Endodermal cell (in vitro differentiated cells): ENCODE measurements at regions not wholly inside any gene's neighbourhood (a gene's known extent, or its start where the extent isn't known, plus 50 kb on each side); places are given as distances from the start of the nearest gene placed in this dataset.

Experiments
- DNase-seq: peaks from one replicate; pipeline ENCODE4 v3.0.0-alpha.2; 2017
- H3K27ac ChIP-seq: 2 replicates; pipeline ENCODE4 v1.5.1; 2013; ENCODE audit warnings: mild to moderate bottlenecking, low read depth, low read length, moderate library complexity
- H3K27me3 ChIP-seq: 2 replicates; pipeline ENCODE4 v1.6.1; 2013; ENCODE audit warnings: mild to moderate bottlenecking, low read length, moderate library complexity; ENCODE audit not compliant: insufficient read depth, control insufficient read depth, poor library complexity, severe bottlenecking
- H3K36me3 ChIP-seq: 2 replicates; pipeline ENCODE4 v1.7.0; 2013; ENCODE audit warnings: mild to moderate bottlenecking, low read length, moderate library complexity; ENCODE audit not compliant: control insufficient read depth, insufficient read depth
- H3K4me1 ChIP-seq: one replicate; pipeline ENCODE4 v1.7.0; 2013; ENCODE audit warnings: low read length; ENCODE audit not compliant: control insufficient read depth, insufficient read depth
- H3K4me3 ChIP-seq: 2 replicates; pipeline ENCODE4 v1.5.1; 2013; ENCODE audit warnings: mild to moderate bottlenecking, low read length, moderate library complexity
- H3K9ac ChIP-seq: 2 replicates; pipeline ENCODE4 v1.6.1; 2013; ENCODE audit warnings: mild to moderate bottlenecking, low read length, moderate library complexity; ENCODE audit not compliant: poor library complexity, severe bottlenecking; ENCODE audit errors: extremely low read depth
- H3K9me3 ChIP-seq: 2 replicates; pipeline ENCODE4 v1.6.1; 2013; ENCODE audit warnings: mild to moderate bottlenecking, low read length, moderate library complexity; ENCODE audit not compliant: control insufficient read depth
- H3K27ac Mint-ChIP-seq: 2 replicates; pipeline ENCODE4 v1.8.0; 2020; ENCODE audit warnings: mixed read lengths
- H3K27me3 Mint-ChIP-seq: 2 replicates; pipeline ENCODE4 v1.8.0; 2021; ENCODE audit warnings: mild to moderate bottlenecking, mixed read lengths; ENCODE audit not compliant: insufficient read depth
- H3K36me3 Mint-ChIP-seq: 2 replicates; pipeline ENCODE4 v1.8.0; 2020; ENCODE audit warnings: low read depth, mixed read lengths
- H3K4me1 Mint-ChIP-seq: 2 replicates; pipeline ENCODE4 v1.8.0; 2020; ENCODE audit warnings: mixed read lengths
- H3K4me3 Mint-ChIP-seq: 2 replicates; pipeline ENCODE4 v1.8.0; 2020; ENCODE audit warnings: mild to moderate bottlenecking, moderate library complexity, mixed read lengths
- H3K9me3 Mint-ChIP-seq: 2 replicates; pipeline ENCODE4 v1.8.0; 2020; ENCODE audit warnings: mild to moderate bottlenecking, mixed read lengths
- WGBS, 2 experiments: methylation state at CpG; one replicate each; pipeline versions ENCODE4 v1.1.5 to v1.1.7; 2013; ENCODE audit warnings: missing lambda C conversion rate in 2 of 2, mixed read lengths in 1 of 2; ENCODE audit not compliant: insufficient coverage in 1 of 2, insufficient read length in 1 of 2; 5-methylcytosine and 5-hydroxymethylcytosine counted together
- TF ChIP-seq, protein P1 (sequence below): fragments of 200-600 bp; sonication (generic); conservative IDR thresholded peaks from 2 replicates; pipeline ENCODE4 v1.5.0; 2021; ENCODE audit warnings: antibody characterized with exemption, mild to moderate bottlenecking

DNA sequence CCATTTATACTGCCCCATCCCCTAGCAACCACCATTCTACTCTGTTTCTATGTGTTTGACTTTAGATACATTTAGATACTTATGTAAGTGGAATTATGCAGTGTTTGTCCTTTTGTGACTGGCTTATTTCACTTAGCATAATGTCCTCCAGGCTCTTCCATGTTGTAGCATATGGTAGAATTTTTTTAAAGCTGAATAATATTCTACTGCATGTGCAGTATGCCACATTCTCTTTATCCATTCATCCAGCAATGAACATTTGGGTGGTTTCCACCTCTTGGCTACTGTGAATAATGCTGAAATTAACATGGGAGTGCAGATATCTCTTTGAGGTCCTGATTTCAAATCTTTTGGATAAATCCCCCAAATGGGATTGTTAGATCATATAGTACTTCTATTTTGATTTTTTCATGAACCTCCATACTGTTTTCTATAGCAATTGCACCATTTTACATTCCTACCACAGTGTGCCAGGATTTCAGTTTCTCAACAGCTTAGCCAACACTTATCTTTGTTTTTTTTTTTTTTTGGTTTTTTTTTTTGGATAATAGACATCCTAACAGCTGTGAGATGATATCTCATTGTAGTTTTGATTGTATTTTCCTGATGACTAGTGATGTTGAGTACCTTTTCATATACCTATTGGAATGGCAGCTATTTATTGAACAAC lies 105.9 kb upstream of the LNX1 start:
- Mint-ChIP-seq H3K9me3 (no peaks in the 10 kb centered on the region), H3K36me3 (no peaks in the 10 kb centered on the region)
- no peaks in the 10 kb centered on the region for H3K27me3 ChIP-seq

DNA sequence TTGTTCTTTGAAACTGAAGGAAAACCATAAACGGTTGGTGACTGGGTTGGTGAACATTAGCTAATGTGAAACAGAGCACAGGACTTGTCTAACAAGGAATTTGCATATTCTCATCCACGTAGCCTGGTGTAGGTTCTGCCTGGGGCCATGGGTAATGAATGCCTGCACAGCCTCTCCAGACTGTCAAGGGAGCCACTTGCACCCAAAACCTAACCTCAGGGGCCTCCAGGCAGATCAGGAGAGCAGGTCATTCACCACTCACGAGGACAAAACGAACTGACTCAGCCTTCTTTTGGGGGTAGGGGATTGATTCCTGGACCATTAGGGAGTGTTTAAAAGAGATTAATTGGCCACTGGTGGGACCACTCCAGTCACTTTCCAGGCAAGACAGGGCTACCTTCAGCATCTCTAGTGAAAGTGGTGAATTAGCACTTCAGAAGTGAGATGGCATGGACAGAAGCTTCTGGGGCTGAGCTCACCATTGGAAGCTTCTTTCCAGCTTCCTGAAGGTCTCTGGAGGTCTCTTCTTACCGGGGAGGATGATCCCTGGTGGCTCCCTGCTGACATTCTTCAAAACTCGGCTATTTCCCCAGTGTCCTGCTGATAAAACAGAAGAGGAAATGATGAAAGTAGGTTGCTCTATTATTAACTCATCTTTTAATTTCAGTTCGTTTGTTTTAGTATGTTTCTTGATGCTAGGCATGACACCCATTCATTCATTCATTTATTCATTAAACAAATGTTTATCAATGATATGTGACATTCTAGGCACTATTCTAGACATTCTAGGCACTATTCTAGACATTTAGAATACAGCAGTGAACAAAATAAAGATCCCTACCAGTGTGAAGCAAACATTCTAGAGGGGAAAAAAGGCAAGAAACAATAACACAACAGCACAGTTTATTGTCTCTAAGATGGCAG lies 104.5 kb upstream of the LNX1 start:
- H3K36me3 Mint-ChIP-seq = no peaks in the 10 kb centered on the region
- no peak for DNase-seq
- no peak overlapping the region for H3K9ac ChIP-seq
- TF ChIP-seq, protein P1, sequence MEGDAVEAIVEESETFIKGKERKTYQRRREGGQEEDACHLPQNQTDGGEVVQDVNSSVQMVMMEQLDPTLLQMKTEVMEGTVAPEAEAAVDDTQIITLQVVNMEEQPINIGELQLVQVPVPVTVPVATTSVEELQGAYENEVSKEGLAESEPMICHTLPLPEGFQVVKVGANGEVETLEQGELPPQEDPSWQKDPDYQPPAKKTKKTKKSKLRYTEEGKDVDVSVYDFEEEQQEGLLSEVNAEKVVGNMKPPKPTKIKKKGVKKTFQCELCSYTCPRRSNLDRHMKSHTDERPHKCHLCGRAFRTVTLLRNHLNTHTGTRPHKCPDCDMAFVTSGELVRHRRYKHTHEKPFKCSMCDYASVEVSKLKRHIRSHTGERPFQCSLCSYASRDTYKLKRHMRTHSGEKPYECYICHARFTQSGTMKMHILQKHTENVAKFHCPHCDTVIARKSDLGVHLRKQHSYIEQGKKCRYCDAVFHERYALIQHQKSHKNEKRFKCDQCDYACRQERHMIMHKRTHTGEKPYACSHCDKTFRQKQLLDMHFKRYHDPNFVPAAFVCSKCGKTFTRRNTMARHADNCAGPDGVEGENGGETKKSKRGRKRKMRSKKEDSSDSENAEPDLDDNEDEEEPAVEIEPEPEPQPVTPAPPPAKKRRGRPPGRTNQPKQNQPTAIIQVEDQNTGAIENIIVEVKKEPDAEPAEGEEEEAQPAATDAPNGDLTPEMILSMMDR = no peak
- 80 to 100% methylated on average over 1 to 6 of the region's 7 CpGs for WGBS, 2 experiments
- H3K27ac Mint-ChIP-seq = no peak overlapping the region
- H3K9me3 Mint-ChIP-seq = no peaks in the 10 kb centered on the region
- H3K27me3 ChIP-seq = no peaks in the 10 kb centered on the region
- H3K9me3 ChIP-seq = no peaks in the 10 kb centered on the region
- H3K4me3 Mint-ChIP-seq = no peak overlapping the region
- H3K27ac ChIP-seq = no peak overlapping the region
- H3K4me1 Mint-ChIP-seq = peaks cover 6% of the 10 kb centered on the region
- H3K4me3 ChIP-seq = no peak overlapping the region
- H3K4me1 ChIP-seq = no peaks in the 10 kb centered on the region
- peaks cover 1% of the 10 kb centered on the region for H3K27me3 Mint-ChIP-seq
- H3K36me3 ChIP-seq = no peaks in the 10 kb centered on the region

More for the DNA sequence above, 105.9 kb upstream of the LNX1 start:
- TF ChIP-seq, protein P1 = no peak
- Histone ChIP-seq H3K36me3 (no peaks in the 10 kb centered on the region), H3K4me3 (no peak overlapping the region), H3K27ac (no peak overlapping the region), H3K4me1 (no peaks in the 10 kb centered on the region), H3K9ac (no peak overlapping the region), H3K9me3 (no peaks in the 10 kb centered on the region)
- Mint-ChIP-seq H3K27me3 (no peaks in the 10 kb centered on the region), H3K4me1 (peaks cover 6% of the 10 kb centered on the region), H3K27ac (no peak overlapping the region), H3K4me3 (no peak overlapping the region)
- DNase-seq = no peak

DNA sequence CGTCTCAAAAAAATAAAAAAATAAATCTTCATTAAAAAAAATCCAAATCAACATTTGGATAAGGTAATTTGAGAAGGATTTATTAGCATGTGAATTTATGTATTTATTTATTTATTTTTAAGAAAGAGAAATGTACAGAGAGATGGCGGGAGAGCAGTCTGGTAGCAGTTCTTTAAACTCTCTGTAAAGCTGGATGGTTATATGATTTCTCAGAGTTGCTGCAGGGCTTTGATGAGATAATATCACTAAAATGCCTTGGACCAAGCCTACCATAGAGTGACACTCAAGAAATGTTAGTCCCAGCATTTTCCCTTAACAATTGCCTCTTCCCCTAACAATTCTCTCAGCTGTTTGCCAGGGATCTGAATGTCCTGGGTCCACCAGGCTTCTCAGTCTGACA lies 103.4 kb upstream of the LNX1 start:
- TF ChIP-seq, protein P1 = no peak
- 100% methylated on average over 1 of the region's 2 CpGs; no CpG with 5 or more reads in 1 of the 2 experiments for WGBS, 2 experiments
- Mint-ChIP-seq H3K9me3 (no peaks in the 10 kb centered on the region), H3K36me3 (no peaks in the 10 kb centered on the region), H3K27ac (no peak overlapping the region), H3K4me3 (no peak overlapping the region), H3K4me1 (peaks cover 6% of the 10 kb centered on the region), H3K27me3 (peaks cover 10% of the 10 kb centered on the region)
- DNase-seq = no peak
- Histone ChIP-seq H3K27ac (no peak overlapping the region), H3K4me1 (no peaks in the 10 kb centered on the region), H3K36me3 (no peaks in the 10 kb centered on the region), H3K9ac (no peak overlapping the region), H3K27me3 (no peaks in the 10 kb centered on the region), H3K4me3 (no peak overlapping the region), H3K9me3 (no peaks in the 10 kb centered on the region)
